ENCODE measurements at regions not wholly inside any gene's neighbourhood (a gene's known extent, or its start where the extent isn't known, plus 50 kb on each side); places are given as distances from the start of the nearest gene placed in this dataset.

DNA sequence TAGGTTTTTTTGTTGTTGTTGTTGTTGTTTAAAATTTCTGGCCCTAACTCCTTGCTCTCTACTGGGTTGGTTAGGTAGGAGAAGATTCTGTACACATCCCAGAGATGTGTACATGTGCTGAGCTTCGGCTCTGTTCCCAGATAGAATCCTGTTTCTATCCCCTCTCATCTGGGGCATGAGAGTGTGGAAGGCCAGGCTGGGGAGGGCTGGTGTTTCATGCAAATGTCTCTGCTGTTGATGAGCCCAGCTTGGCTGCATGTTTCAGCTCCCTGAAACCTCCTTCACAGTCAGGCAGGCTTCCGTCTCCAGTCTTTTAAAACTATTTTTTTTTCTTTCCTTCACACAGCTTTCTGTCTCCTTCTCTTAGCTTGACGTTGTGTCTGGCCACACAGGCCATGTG, 526.9 kb upstream of the KLF4 start:
- DNase-seq (ENCODE audit: extremely low spot score) = no peak
- Histone ChIP-seq H3K27ac (replicated peaks in 1 of 4) (no peak overlapping the region), H3K36me3 (no peaks in the 10 kb centered on the region), H3K4me3 (no peak overlapping the region), H3K9me3 (no peaks in the 10 kb centered on the region), H3K4me1 (no peaks in the 10 kb centered on the region), H3K27me3 (no peaks in the 10 kb centered on the region)
- WGBS = 75% methylated on average over 3 of the region's 3 CpGs
- intact Hi-C loops (cut with DNase I) = no loop called here
- no peak for TF ChIP-seq POLR2AphosphoS5 (IDR thresholded peaks at IDR 0.05)
- TF ChIP-seq POLR2A (IDR thresholded peaks at IDR 0.05; ENCODE audit: low read depth) = no peak
- no peak for TF ChIP-seq EP300 (IDR thresholded peaks at IDR 0.05)
- TF ChIP-seq, protein P1, sequence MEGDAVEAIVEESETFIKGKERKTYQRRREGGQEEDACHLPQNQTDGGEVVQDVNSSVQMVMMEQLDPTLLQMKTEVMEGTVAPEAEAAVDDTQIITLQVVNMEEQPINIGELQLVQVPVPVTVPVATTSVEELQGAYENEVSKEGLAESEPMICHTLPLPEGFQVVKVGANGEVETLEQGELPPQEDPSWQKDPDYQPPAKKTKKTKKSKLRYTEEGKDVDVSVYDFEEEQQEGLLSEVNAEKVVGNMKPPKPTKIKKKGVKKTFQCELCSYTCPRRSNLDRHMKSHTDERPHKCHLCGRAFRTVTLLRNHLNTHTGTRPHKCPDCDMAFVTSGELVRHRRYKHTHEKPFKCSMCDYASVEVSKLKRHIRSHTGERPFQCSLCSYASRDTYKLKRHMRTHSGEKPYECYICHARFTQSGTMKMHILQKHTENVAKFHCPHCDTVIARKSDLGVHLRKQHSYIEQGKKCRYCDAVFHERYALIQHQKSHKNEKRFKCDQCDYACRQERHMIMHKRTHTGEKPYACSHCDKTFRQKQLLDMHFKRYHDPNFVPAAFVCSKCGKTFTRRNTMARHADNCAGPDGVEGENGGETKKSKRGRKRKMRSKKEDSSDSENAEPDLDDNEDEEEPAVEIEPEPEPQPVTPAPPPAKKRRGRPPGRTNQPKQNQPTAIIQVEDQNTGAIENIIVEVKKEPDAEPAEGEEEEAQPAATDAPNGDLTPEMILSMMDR (IDR thresholded peaks at IDR 0.05) = no peak

- 92% methylated on average over 5 of the region's 5 CpGs for WGBS
- TF ChIP-seq, protein P1 (IDR thresholded peaks at IDR 0.05) = no peak
- no peak for TF ChIP-seq POLR2AphosphoS5 (IDR thresholded peaks at IDR 0.05)
- TF ChIP-seq POLR2A (IDR thresholded peaks at IDR 0.05; ENCODE audit: low read depth) = no peak
- no peak for TF ChIP-seq EP300 (IDR thresholded peaks at IDR 0.05)
- intact Hi-C loops (cut with DNase I) = no loop called here
Observed at GRCh38 chr9:108015690-108016089, 526.1 kb upstream of the KLF4 start.

DNA sequence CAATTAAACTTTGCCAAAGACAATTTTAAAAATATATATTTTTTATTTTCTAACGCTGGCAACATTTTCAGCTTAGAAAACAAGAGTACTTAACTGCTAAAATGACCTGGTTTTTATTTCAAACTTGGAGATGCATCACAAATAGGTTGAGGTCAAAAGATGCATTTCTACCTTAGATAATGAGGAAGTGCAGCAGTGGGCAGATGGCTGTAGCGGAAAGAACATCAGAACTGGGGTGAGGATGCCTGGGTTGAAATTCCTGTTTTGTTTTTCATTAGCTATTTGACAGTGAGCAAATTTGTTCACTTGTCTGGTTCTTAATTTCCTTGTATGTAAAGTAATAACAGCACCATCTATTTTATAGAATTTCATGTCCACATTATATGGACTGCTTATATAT, 524.8 kb upstream of the KLF4 start:
- DNase-seq (ENCODE audit: extremely low spot score) = no peak
- no peaks in the 10 kb centered on the region for H3K36me3 ChIP-seq
- no peaks in the 10 kb centered on the region for H3K4me1 ChIP-seq
- no peak overlapping the region for H3K27ac ChIP-seq (replicated peaks in 1 of 4)
- no peak for TF ChIP-seq EP300 (IDR thresholded peaks at IDR 0.05)
- no peak for TF ChIP-seq POLR2AphosphoS5 (IDR thresholded peaks at IDR 0.05)
- TF ChIP-seq, protein P1 (IDR thresholded peaks at IDR 0.05) = no peak
- no peak for TF ChIP-seq POLR2A (IDR thresholded peaks at IDR 0.05; ENCODE audit: low read depth)
- intact Hi-C loops (cut with DNase I) = no loop called here
- no peaks in the 10 kb centered on the region for H3K9me3 ChIP-seq
- H3K4me3 ChIP-seq = no peak overlapping the region
- no peaks in the 10 kb centered on the region for H3K27me3 ChIP-seq
- whole genome bisulfite sequencing = 87% methylated on average over 2 of the region's 2 CpGs

More at GRCh38 chr9:108015690-108016089, 526.1 kb upstream of the KLF4 start:
- H3K9me3 ChIP-seq = no peaks in the 10 kb centered on the region
- H3K36me3 ChIP-seq = no peaks in the 10 kb centered on the region
- DNase-seq (ENCODE audit: extremely low spot score) = no peak
- H3K27me3 ChIP-seq = no peaks in the 10 kb centered on the region
- no peak overlapping the region for H3K4me3 ChIP-seq
- no peak overlapping the region for H3K27ac ChIP-seq (replicated peaks in 1 of 4)
- no peaks in the 10 kb centered on the region for H3K4me1 ChIP-seq

GRCh38 chr9:108012886-108013665, 523.5 kb upstream of the KLF4 start:
- WGBS = 64% methylated on average over 3 of the region's 3 CpGs
- DNase-seq (ENCODE audit: extremely low spot score) = no peak
- no peak for TF ChIP-seq POLR2AphosphoS5 (IDR thresholded peaks at IDR 0.05)
- no peak for TF ChIP-seq POLR2A (IDR thresholded peaks at IDR 0.05; ENCODE audit: low read depth)
- TF ChIP-seq, protein P1 (IDR thresholded peaks at IDR 0.05) = no peak
- TF ChIP-seq EP300 (IDR thresholded peaks at IDR 0.05) = no peak
- intact Hi-C loops (cut with DNase I) = no loop called here
- no peak overlapping the region for H3K4me3 ChIP-seq
- no peak overlapping the region for H3K27ac ChIP-seq (replicated peaks in 1 of 4)
- no peaks in the 10 kb centered on the region for H3K36me3 ChIP-seq
- H3K9me3 ChIP-seq = no peaks in the 10 kb centered on the region
- no peaks in the 10 kb centered on the region for H3K4me1 ChIP-seq
- H3K27me3 ChIP-seq = no peaks in the 10 kb centered on the region

DNA sequence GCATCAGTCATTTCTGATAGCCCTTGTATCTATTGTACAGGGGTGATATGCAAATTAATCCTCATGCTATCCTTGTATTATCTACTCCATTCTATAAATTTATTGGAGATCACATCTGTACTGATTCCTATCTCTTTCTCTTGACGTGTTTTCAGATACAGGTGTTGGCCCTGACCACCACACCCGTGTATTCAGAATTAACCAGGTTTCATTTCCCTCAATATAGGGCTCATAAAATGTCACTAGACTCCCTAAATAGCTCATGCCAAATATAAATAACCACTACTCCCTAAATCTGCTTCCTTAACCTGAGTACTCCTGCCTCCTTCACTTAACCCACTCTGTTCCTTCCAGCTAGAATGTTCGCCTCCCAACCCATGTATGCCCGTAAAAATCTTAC, 522.8 kb upstream of the KLF4 start:
- DNase-seq (ENCODE audit: extremely low spot score) = no peak
- TF ChIP-seq POLR2AphosphoS5 (IDR thresholded peaks at IDR 0.05) (no peak), POLR2A (IDR thresholded peaks at IDR 0.05; ENCODE audit: low read depth) (no peak)
- TF ChIP-seq, protein P1 (IDR thresholded peaks at IDR 0.05) = no peak
- Histone ChIP-seq H3K4me3 (no peak overlapping the region), H3K9me3 (no peaks in the 10 kb centered on the region), H3K4me1 (no peaks in the 10 kb centered on the region), H3K36me3 (no peaks in the 10 kb centered on the region), H3K27ac (replicated peaks in 1 of 4) (no peak overlapping the region), H3K27me3 (no peaks in the 10 kb centered on the region)
- intact Hi-C loops (cut with DNase I) = no loop called here
- 93% methylated on average over 4 of the region's 4 CpGs for WGBS
